ENCODE measurements at regions not wholly inside any gene's neighbourhood (a gene's known extent, or its start where the extent isn't known, plus 50 kb on each side); places are given as distances from the start of the nearest gene placed in this dataset.

DNA sequence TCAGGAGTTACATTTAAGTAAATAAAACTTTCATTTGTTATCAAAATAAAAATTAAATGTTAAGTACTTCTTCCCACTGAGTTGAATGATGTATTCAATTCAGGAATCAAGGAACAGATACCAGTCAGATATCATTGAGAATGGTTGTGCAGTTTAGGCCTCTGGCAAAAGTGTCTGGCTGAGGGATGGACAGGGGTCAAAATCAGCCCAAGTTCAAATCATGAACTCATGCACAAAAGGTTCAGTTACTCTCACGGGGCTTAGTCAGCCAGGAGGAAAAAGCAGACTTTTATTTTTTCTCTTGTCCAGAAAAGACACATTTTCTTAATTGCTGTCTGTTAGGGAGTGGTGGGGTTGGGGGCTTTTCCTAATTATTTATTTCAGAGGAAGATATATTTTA lies 166.3 kb downstream of the RASSF9 start:
- TF ChIP-seq, protein P1, sequence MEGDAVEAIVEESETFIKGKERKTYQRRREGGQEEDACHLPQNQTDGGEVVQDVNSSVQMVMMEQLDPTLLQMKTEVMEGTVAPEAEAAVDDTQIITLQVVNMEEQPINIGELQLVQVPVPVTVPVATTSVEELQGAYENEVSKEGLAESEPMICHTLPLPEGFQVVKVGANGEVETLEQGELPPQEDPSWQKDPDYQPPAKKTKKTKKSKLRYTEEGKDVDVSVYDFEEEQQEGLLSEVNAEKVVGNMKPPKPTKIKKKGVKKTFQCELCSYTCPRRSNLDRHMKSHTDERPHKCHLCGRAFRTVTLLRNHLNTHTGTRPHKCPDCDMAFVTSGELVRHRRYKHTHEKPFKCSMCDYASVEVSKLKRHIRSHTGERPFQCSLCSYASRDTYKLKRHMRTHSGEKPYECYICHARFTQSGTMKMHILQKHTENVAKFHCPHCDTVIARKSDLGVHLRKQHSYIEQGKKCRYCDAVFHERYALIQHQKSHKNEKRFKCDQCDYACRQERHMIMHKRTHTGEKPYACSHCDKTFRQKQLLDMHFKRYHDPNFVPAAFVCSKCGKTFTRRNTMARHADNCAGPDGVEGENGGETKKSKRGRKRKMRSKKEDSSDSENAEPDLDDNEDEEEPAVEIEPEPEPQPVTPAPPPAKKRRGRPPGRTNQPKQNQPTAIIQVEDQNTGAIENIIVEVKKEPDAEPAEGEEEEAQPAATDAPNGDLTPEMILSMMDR (IDR thresholded peaks at IDR 0.05) = no peak
- TF ChIP-seq EP300 (IDR thresholded peaks at IDR 0.05) (no peak), POLR2AphosphoS5 (IDR thresholded peaks at IDR 0.05) (no peak), POLR2A (IDR thresholded peaks at IDR 0.05) (no peak)
- Histone ChIP-seq H3K9me3 (no peaks in the 10 kb centered on the region), H3K27ac (no peak overlapping the region), H3K36me3 (no peaks in the 10 kb centered on the region), H3K4me1 (no peaks in the 10 kb centered on the region), H3K27me3 (no peaks in the 10 kb centered on the region), H3K4me3 (no peak overlapping the region)
- no peak for DNase-seq
- intact Hi-C loops (cut with DNase I) = no loop called here
- WGBS, 2 donors = 66 to 83% methylated on average over 1 of the region's 1 CpG

GRCh38 chr12:85672436-85672835 lies 163.8 kb downstream of the RASSF9 start:
- Histone ChIP-seq H3K9me3 (no peaks in the 10 kb centered on the region), H3K27ac (no peak overlapping the region), H3K4me3 (no peak overlapping the region), H3K36me3 (no peaks in the 10 kb centered on the region), H3K4me1 (no peaks in the 10 kb centered on the region), H3K27me3 (no peaks in the 10 kb centered on the region)
- intact Hi-C loops (cut with DNase I) = no loop called here
- TF ChIP-seq, protein P1 (IDR thresholded peaks at IDR 0.05) = no peak
- no peak for TF ChIP-seq POLR2AphosphoS5 (IDR thresholded peaks at IDR 0.05)
- no peak for TF ChIP-seq EP300 (IDR thresholded peaks at IDR 0.05)
- TF ChIP-seq POLR2A (IDR thresholded peaks at IDR 0.05) = no peak
- no peak for DNase-seq

- WGBS, 2 donors = 92 to 94% methylated on average over 3 of the region's 3 CpGs
- Histone ChIP-seq H3K27ac (no peak overlapping the region), H3K9me3 (no peaks in the 10 kb centered on the region), H3K36me3 (no peaks in the 10 kb centered on the region), H3K4me1 (no peaks in the 10 kb centered on the region), H3K4me3 (no peak overlapping the region), H3K27me3 (no peaks in the 10 kb centered on the region)
- TF ChIP-seq EP300 (IDR thresholded peaks at IDR 0.05) (no peak), POLR2AphosphoS5 (IDR thresholded peaks at IDR 0.05) (no peak), POLR2A (IDR thresholded peaks at IDR 0.05) (no peak)
- TF ChIP-seq, protein P1 (IDR thresholded peaks at IDR 0.05) = no peak
- intact Hi-C loops (cut with DNase I) = no loop called here
- no peak for DNase-seq
Observed at GRCh38 chr12:85673921-85674420, 162.2 kb downstream of the RASSF9 start.

DNA sequence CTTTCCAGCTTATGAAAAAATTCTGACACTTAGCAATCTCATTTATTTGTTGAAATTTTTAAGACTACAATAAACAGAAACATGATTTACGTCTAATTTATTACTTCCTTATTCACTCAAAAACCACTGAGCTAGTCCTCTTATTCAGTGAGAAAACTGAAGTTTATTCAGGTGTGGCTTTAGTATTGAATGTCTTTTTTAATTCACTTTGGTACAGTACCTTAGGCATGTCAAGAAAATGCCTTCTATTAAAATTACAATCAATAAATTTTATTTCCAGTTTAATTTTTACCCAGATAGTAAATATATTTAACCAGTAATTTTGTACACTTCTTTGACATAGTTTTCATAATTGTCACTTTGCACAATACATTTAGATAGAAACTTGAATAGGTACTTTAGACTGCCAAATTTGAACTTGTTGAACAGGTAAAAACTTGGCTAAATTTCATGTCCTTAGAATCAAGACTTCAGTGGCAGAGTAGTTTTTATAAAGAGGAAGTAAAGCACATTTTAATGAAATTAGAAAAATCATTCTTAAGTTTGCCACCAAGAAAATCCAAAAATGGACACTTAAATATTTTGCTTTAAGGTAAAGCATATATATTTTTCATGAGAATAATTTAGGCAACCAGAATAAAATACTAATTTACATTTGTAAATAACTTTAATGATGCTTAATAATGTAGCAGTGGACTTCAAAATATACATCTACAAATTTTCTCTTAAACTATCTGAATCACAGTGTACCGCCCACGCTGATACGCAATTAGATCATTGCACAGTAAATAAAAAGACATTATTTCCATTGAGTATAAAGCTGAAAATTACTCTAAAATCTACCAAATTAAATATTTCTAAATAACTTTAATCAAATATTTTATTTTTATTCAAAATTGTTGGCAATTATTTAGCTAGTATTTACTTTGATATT lies 159.1 kb downstream of the RASSF9 start:
- H3K4me1 ChIP-seq = no peaks in the 10 kb centered on the region
- no peaks in the 10 kb centered on the region for H3K36me3 ChIP-seq
- H3K27ac ChIP-seq = no peak overlapping the region
- intact Hi-C loops (cut with DNase I) = no loop called here
- H3K4me3 ChIP-seq = no peak overlapping the region
- WGBS, 2 donors = 76 to 83% methylated on average over 4 of the region's 4 CpGs
- no peaks in the 10 kb centered on the region for H3K9me3 ChIP-seq
- H3K27me3 ChIP-seq = no peaks in the 10 kb centered on the region
- no peak for DNase-seq
- TF ChIP-seq POLR2A (IDR thresholded peaks at IDR 0.05) (no peak), POLR2AphosphoS5 (IDR thresholded peaks at IDR 0.05) (no peak)

- no peak overlapping the region for H3K27ac ChIP-seq
- H3K36me3 ChIP-seq = no peaks in the 10 kb centered on the region
- DNase-seq = no peak
- no peaks in the 10 kb centered on the region for H3K9me3 ChIP-seq
- no peaks in the 10 kb centered on the region for H3K27me3 ChIP-seq
- 83 to 89% methylated on average over 1 of the region's 1 CpG for WGBS, 2 donors
- intact Hi-C loops (cut with DNase I) = no loop called here
- H3K4me1 ChIP-seq = no peaks in the 10 kb centered on the region
- H3K4me3 ChIP-seq = no peak overlapping the region
- TF ChIP-seq POLR2A (IDR thresholded peaks at IDR 0.05) (no peak), POLR2AphosphoS5 (IDR thresholded peaks at IDR 0.05) (no peak), EP300 (IDR thresholded peaks at IDR 0.05) (no peak)
- TF ChIP-seq, protein P1 (IDR thresholded peaks at IDR 0.05) = no peak
Observed at GRCh38 chr12:85679296-85679695, 156.9 kb downstream of the RASSF9 start.

Measured in sigmoid colon (tissue), 6 donors.